HG03139 (cell line): ENCODE measurements at regions not wholly inside any gene's neighbourhood (a gene's known extent, or its start where the extent isn't known, plus 50 kb on each side); places are given as distances from the start of the nearest gene placed in this dataset.
A peak's percentile ranks its signal among the peaks of the same experiment; 100 is the strongest.
"Not testable (repeated sequence)": the region's sequence is repeated elsewhere in the genome, so short reads cannot be mapped to it uniquely, and the experiment has no call there.

ENCODE experiments used
- ATAC-seq: cut with Tn5 transposase; IDR thresholded peaks from one replicate; pipeline ENCODE4 v1.9.1; 2021; ENCODE audit not compliant: unreplicated experiment

- ATAC-seq, result no peak
Measured at GRCh38 chr7:96826089-96826488, 116.4 kb upstream of the SEM1 start.

GRCh38 chr7:96827701-96828100 is 118.1 kb upstream of the SEM1 start:
- ATAC-seq, result no peak

DNA sequence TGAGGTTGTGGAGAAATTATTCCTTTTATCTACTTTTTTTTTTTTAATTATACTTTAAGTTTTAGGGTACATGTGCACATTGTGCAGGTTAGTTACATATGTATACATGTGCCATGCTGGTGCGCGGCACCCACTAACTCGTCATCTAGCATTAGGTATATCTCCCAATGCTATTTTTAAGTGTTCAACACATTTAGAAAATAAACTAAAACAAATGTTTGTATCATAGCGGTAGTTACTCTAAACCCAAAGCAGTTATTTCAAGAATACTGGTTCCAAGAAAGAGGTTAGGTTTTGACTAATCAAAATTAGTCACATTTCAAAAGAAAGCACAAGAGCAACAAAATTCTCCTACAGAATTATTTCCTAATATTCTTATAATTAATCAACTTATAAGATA is 119.5 kb upstream of the SEM1 start:
- not testable (repeated sequence) for ATAC-seq

- ATAC-seq, result no peak
Measured at GRCh38 chr7:96831446-96831845, 121.8 kb upstream of the SEM1 start.

- ATAC-seq, result no peak
Measured at GRCh38 chr7:96832092-96832662, 122.5 kb upstream of the SEM1 start.

DNA sequence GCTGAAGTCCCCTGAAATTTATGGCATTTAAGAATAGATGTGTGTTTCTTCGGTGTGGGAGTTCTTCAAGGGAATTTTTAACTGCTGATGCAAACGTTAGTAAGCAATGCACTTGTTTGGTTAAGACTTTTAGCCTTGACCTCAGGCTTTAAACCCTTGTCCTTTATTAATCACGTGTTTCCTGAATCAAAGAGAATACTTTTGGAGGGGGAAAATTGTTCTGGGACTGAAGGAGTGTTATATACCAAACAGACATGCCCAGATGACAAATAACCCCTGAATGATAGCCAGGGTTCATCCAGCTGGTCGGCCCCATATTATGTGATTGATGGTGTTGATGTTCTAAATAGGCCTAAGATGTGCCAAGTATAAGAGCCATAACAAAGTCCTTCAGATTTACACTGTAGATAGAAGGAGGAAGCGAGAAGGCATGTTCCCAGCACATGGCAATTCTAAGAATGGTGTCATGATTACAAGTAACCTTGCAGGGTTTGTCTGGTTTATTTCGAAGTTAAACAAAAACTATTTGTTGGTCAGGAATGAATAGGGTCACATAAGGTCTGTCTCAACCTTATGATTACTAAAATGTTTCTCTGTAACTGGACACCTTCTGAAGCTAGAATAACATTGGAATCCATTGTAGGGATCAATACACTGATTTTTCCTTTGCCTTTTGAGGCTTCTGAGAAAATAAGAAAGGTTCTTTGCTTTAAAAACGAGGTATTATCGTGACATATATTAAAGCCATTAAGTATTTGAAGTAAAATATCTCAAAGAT is 124.2 kb upstream of the SEM1 start:
- no peak for ATAC-seq

- no peak for ATAC-seq
Measured at GRCh38 chr7:96836456-96836855, 126.8 kb upstream of the SEM1 start.

GRCh38 chr7:96837593-96837992 is 127.9 kb upstream of the SEM1 start:
- peak; percentile 97 for ATAC-seq

- no peak for ATAC-seq
Measured at GRCh38 chr7:96838481-96838880, 128.8 kb upstream of the SEM1 start.

DNA sequence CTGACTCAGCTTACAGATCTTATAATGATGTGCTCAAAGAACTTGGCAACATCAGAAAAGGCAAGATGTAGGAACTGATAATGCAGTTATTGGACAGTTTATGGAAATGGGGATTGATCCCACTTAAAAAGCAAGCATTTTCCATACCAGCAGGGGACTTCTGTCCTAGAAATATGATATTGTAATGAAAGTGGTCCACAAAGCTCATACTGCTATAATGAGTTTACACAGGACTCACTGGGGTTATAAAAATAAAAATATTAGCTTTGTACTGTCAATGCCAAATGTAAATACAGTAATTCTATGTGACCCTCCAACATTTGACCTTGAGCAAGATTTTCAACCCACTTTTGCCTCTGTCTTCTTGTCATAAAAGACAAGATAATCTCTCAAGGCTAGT is 145.5 kb upstream of the SEM1 start:
- no peak for ATAC-seq

- no peak for ATAC-seq
Measured at GRCh38 chr7:96855691-96856090, 146.0 kb upstream of the SEM1 start.

GRCh38 chr7:96869538-96869937 is 135.8 kb upstream of the DLX6 start:
- ATAC-seq, result no peak

- no peak for ATAC-seq
Measured at GRCh38 chr7:96870185-96870584, 135.2 kb upstream of the DLX6 start.

- no peak for ATAC-seq
Measured at GRCh38 chr7:96870934-96871333, 134.4 kb upstream of the DLX6 start.

DNA sequence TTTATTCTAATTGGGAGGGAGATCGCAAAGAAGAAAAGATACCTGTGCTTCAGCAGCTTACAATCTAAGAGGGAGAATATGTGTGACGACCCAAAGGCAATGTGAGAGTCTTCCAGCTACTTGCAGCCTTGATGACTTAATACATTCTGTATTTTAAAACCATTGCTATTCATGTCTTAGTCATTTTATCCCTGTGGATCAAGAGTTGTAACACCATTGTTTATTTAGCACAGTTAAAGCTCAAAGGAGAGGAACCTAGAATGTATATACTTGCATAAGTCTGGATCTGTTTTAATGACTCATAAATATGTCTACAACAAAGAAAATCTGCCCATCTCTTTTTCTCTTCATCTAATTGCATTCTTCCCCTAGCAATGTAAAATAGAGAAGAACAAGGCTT is 117.9 kb upstream of the DLX6 start:
- no peak for ATAC-seq

DNA sequence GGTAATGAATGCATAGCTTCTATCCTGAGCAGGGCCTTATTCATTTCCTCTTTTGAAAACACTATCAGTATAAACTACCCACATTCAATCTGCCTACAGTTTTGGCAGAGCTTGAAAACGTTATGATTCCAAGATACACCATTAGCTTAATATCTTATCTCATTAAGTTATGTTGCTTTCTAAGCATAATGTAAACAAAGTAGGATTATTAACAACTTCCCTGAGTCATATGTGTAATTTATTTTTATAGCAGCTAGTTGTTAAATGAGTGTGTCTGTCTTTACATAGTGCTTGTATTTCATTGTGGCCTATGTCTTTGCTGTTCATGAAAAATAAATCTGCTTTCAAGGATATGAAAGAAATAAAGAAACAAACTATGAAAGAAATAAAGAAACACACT is 106.2 kb upstream of the DLX6 start:
- ATAC-seq, result no peak

- ATAC-seq, result no peak
Measured at GRCh38 chr7:96901822-96902445, 103.4 kb upstream of the DLX6 start.

GRCh38 chr7:96903906-96904305 is 101.4 kb upstream of the DLX6 start:
- no peak for ATAC-seq

DNA sequence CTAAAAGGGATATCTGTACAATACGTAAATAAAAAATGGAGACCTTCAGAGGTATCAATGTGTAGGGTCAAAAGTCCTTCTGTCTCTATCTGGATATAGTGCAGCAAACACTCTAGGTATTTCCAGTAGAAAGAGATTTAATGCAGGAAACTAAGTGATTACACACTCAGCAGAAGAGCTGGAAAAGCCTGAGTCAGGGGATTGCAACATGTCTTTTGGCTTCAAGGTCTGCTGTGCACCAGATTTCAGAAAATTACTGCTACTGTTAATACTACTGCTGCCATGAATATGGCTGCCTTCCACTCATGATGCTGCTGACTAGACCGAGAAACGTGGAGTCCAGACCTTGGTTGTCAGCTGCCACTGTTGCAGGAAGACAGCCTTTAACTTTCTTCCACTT is 94.9 kb upstream of the DLX6 start:
- no peak for ATAC-seq

- ATAC-seq, result no peak
Measured at GRCh38 chr7:96915029-96915428, 90.3 kb upstream of the DLX6 start.

- ATAC-seq, result no peak
Measured at GRCh38 chr7:96920064-96920463, 85.3 kb upstream of the DLX6 start.

DNA sequence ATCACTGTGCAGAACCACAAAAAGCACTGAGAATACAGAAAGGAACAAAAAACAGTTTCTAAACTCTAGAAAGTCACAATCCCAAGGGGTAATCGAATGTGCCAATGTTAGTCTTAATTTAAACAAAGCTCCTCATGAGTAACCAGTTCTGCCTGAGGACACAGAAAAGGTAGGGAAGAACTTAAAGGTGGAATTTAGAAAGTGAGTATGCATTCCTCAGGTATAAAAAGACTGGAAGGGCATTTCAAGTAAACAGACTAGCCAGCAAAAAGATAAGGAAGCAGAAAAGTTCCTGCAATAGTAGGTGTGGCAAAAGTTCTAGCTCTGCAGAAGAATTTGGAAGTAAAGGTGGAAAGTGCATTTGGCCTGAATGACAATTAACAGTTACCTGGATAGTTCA is 84.6 kb upstream of the DLX6 start:
- ATAC-seq, result no peak
